ENCODE measurements at regions not wholly inside any gene's neighbourhood (a gene's known extent, or its start where the extent isn't known, plus 50 kb on each side); places are given as distances from the start of the nearest gene placed in this dataset.

DNA sequence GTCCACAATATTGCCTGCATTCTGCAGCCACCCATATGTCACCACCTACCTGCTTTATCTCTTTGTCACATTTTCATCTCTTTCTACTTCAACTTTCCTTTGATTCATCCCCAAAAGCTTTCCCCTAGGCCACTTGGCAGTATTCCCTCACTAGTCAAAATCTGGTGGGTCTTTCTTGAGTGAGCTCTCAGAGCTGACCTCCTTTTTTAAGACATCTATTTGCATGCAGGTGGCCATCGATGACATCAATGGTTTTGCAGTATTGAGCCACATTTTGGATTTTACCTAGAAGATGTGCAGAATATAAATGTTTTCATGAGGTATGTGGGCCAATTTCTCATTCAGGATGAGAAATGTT is 133.4 kb upstream of the REG3A start:
- Mint-ChIP-seq H3K27ac (no peak overlapping the region), H3K4me1 (ENCODE audit: unreplicated experiment) (peaks cover 7% of the 10 kb centered on the region), H3K9me3 (peaks cover 13% of the 10 kb centered on the region)

DNA sequence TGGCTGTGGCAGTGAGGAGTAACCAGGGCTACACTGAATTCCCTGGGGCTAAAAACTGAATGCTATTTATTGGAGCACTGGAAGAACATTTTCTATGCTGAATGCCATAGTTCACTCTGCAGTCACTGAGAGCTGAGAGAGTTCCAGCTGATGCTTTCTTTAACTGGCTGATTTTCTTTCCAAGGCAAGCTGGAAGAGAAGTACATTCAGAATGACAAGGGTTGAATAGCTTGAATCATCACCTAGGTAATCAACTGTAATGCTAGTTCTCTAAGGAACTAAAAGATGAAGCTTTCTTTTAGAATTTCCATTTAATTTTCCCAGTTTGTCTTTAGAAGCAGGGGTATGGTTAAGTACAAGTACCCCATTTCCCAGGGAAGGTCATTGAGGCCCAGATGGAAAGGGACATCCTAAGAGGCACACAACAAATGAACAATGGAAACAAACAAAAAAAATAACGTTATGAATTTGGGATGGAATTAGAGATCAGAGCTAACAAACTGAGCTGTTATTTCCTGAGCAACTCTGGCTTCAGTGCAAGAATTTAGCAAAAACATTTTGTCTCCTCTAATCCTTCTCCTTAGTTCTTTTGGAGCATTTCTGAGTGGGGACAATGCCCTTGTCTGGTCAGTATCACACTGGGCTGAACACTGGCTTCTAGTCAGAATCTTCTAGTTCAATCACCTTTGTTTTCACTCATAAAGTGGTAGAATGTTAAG is 132.8 kb upstream of the REG3A start:
- peaks cover 11% of the 10 kb centered on the region for H3K9me3 Mint-ChIP-seq
- no peak for DNase-seq (ENCODE audit: extremely low spot score, unreplicated experiment)
- no peaks in the 10 kb centered on the region for H3K36me3 Mint-ChIP-seq
- H3K27ac Mint-ChIP-seq = no peak overlapping the region
- peaks cover 7% of the 10 kb centered on the region for H3K4me1 Mint-ChIP-seq (ENCODE audit: unreplicated experiment)
- TF ChIP-seq, protein P1, sequence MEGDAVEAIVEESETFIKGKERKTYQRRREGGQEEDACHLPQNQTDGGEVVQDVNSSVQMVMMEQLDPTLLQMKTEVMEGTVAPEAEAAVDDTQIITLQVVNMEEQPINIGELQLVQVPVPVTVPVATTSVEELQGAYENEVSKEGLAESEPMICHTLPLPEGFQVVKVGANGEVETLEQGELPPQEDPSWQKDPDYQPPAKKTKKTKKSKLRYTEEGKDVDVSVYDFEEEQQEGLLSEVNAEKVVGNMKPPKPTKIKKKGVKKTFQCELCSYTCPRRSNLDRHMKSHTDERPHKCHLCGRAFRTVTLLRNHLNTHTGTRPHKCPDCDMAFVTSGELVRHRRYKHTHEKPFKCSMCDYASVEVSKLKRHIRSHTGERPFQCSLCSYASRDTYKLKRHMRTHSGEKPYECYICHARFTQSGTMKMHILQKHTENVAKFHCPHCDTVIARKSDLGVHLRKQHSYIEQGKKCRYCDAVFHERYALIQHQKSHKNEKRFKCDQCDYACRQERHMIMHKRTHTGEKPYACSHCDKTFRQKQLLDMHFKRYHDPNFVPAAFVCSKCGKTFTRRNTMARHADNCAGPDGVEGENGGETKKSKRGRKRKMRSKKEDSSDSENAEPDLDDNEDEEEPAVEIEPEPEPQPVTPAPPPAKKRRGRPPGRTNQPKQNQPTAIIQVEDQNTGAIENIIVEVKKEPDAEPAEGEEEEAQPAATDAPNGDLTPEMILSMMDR (conservative IDR thresholded peaks at IDR 0.05) = no peak
- H3K4me3 Mint-ChIP-seq = no peak overlapping the region
- no peaks in the 10 kb centered on the region for H3K27me3 Mint-ChIP-seq

More for the DNA sequence above, 133.4 kb upstream of the REG3A start:
- DNase-seq (ENCODE audit: extremely low spot score, unreplicated experiment) = no peak
- Mint-ChIP-seq H3K4me3 (no peak overlapping the region), H3K36me3 (no peaks in the 10 kb centered on the region), H3K27me3 (no peaks in the 10 kb centered on the region)
- TF ChIP-seq, protein P1 (conservative IDR thresholded peaks at IDR 0.05) = no peak

DNA sequence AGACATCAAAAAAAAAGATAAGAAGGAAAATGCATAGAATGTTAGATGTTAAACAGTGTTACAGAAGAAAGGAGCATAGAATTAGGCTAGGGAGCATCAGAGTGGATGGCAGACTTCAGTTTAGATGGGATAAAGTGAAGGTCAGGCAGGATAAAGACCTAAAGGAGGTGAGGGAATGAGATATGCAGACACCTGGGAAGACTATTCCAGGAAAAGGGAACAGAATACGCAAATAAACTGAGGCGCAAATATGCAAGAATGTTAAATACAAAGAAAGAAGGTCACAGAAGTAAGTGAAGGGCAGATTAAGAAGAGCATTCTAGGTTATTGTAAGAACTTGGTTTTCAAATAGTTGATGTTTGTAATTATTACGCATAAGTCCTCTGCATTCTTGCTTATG is 116.3 kb upstream of the REG3A start:
- TF ChIP-seq, protein P1 (conservative IDR thresholded peaks at IDR 0.05) = no peak
- Mint-ChIP-seq H3K4me1 (ENCODE audit: unreplicated experiment) (peaks cover 4% of the 10 kb centered on the region), H3K27ac (no peak overlapping the region), H3K4me3 (no peak overlapping the region), H3K9me3 (no peaks in the 10 kb centered on the region), H3K27me3 (no peaks in the 10 kb centered on the region), H3K36me3 (no peaks in the 10 kb centered on the region)
- DNase-seq (ENCODE audit: extremely low spot score, unreplicated experiment) = no peak

DNA sequence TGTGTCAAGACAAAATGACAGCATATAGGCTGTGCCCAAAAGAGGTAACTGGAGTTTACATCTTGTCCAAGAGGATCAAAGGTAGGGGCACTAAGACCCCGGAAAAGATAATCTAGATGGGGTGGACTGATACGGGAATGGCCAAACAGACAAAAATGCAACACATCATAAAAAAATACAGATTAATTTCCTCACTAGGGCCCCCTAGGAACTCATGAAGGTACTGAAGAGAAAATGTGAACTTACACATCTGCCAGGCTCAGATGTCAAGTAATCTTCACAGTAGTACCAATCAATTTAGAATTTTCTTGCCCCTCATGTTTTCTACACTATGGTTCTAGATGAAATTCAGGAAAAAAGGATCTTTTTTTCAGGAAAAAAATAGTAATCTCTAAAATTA is 115.6 kb upstream of the REG3A start:
- no peaks in the 10 kb centered on the region for H3K27me3 Mint-ChIP-seq
- DNase-seq (ENCODE audit: extremely low spot score, unreplicated experiment) = no peak
- H3K36me3 Mint-ChIP-seq = no peaks in the 10 kb centered on the region
- peaks cover 9% of the 10 kb centered on the region for H3K4me1 Mint-ChIP-seq (ENCODE audit: unreplicated experiment)
- no peak overlapping the region for H3K4me3 Mint-ChIP-seq
- TF ChIP-seq, protein P1 (conservative IDR thresholded peaks at IDR 0.05) = peak; percentile 45
- H3K9me3 Mint-ChIP-seq = no peaks in the 10 kb centered on the region
- H3K27ac Mint-ChIP-seq = no peak overlapping the region

DNA sequence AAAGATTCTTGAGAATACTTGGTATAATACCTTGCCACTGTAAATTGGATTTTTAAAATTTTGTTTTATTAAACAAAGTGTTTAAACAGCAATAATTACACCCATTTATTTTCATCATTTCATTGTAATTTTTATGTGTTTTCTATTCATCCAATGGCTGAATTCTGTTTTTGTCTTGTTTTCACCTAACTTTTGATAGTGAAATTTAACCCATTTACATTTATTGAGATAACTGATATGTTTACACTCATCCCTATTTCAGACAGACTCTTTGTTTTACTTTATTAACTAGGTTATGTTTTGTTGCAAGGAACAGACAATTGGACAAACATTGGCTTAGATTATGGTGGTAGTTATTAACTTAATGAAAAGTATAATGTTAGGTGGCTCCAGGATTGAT is 113.1 kb upstream of the REG3A start:
- Mint-ChIP-seq H3K9me3 (no peaks in the 10 kb centered on the region), H3K4me1 (ENCODE audit: unreplicated experiment) (peaks cover 10% of the 10 kb centered on the region), H3K27ac (no peak overlapping the region), H3K27me3 (no peaks in the 10 kb centered on the region), H3K4me3 (no peak overlapping the region), H3K36me3 (no peaks in the 10 kb centered on the region)
- DNase-seq (ENCODE audit: extremely low spot score, unreplicated experiment) = no peak
- TF ChIP-seq, protein P1 (conservative IDR thresholded peaks at IDR 0.05) = no peak

All from type B pancreatic cell (in vitro differentiated cells).